ENCODE measurements at regions not wholly inside any gene's neighbourhood (a gene's known extent, or its start where the extent isn't known, plus 50 kb on each side); places are given as distances from the start of the nearest gene placed in this dataset.

DNA sequence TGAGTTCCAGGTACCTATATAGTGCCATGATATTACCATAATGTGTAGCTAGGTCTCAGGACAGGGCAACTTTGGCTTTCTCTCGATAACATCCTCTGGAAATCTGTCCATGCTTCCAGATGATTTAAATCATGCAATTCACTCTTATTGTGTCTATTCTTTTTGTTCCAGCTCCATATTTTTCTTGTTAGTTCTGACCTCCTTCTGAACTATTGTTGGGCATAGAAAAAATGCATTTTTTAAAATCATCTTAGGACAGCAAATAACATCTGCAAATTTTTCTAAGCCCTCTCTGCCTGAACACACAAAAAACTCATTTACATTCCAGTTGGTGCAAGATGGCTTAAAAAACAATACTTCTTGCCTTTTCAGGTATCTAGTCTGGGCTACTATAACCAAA lies 1561.0 kb upstream of the MIR17HG start:
- Histone ChIP-seq H3K27me3 (ENCODE audit: control insufficient read depth, insufficient read depth, low read length) (no peaks in the 10 kb centered on the region), H3K9me3 (ENCODE audit: control insufficient read depth, insufficient read depth, low read length) (no peaks in the 10 kb centered on the region), H3K4me1 (ENCODE audit: control insufficient read depth, insufficient read depth, low read length) (no peaks in the 10 kb centered on the region), H3K9ac (ENCODE audit: low read depth, low read length) (no peak overlapping the region), H3K36me3 (ENCODE audit: control insufficient read depth, insufficient read depth, low read length) (no peaks in the 10 kb centered on the region), H3K4me3 (ENCODE audit: low read depth, low read length) (no peak overlapping the region)

- no peaks in the 10 kb centered on the region for H3K27me3 ChIP-seq (ENCODE audit: control insufficient read depth, insufficient read depth, low read length)
- H3K4me3 ChIP-seq (ENCODE audit: low read depth, low read length): no peak overlapping the region
- H3K36me3 ChIP-seq (ENCODE audit: control insufficient read depth, insufficient read depth, low read length): no peaks in the 10 kb centered on the region
- H3K9me3 ChIP-seq (ENCODE audit: control insufficient read depth, insufficient read depth, low read length): no peaks in the 10 kb centered on the region
- H3K4me1 ChIP-seq (ENCODE audit: control insufficient read depth, insufficient read depth, low read length): no peaks in the 10 kb centered on the region
- H3K9ac ChIP-seq (ENCODE audit: low read depth, low read length): no peak overlapping the region
These were observed 1556.8 kb upstream of the MIR17HG start for GRCh38 chr13:89790696-89791095.

DNA sequence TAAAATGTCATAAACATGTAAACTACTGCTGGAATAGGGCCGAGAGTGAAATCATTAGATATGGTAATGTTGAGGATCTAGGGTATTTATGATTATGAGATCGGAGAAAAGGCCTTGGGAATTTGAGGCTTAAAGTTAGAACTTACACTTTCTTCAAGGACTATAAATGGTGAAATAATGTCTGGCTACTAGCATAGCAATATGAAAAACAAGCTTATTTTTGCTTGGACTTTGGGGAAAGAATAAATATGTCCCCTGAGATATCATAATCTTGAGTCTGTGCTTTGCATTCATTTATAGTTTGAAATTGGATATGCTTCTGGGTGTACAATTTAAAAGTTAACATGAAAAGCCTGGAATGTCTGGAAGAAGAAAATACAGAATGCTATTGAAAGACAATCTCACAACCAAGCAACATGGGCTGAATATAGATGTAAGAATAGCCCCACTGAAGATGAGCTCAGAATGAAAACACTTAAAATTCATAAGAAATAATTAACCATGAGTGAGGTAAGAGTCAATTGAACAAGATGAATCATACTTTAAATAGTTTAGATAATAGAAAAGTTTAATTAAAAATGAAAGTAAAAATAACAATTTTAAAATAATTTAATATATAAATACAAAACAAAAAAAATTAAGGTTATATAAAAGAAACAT lies 1555.4 kb upstream of the MIR17HG start:
- Histone ChIP-seq H3K4me3 (ENCODE audit: low read depth, low read length) (no peak overlapping the region), H3K27me3 (ENCODE audit: control insufficient read depth, insufficient read depth, low read length) (no peaks in the 10 kb centered on the region), H3K36me3 (ENCODE audit: control insufficient read depth, insufficient read depth, low read length) (no peaks in the 10 kb centered on the region), H3K4me1 (ENCODE audit: control insufficient read depth, insufficient read depth, low read length) (no peaks in the 10 kb centered on the region), H3K9ac (ENCODE audit: low read depth, low read length) (no peak overlapping the region), H3K9me3 (ENCODE audit: control insufficient read depth, insufficient read depth, low read length) (no peaks in the 10 kb centered on the region)

GRCh38 chr13:89796196-89796595 lies 1551.3 kb upstream of the MIR17HG start:
- H3K9ac ChIP-seq (ENCODE audit: low read depth, low read length): no peak overlapping the region
- no peaks in the 10 kb centered on the region for H3K27me3 ChIP-seq (ENCODE audit: control insufficient read depth, insufficient read depth, low read length)
- no peak overlapping the region for H3K4me3 ChIP-seq (ENCODE audit: low read depth, low read length)
- H3K9me3 ChIP-seq (ENCODE audit: control insufficient read depth, insufficient read depth, low read length): no peaks in the 10 kb centered on the region
- no peaks in the 10 kb centered on the region for H3K4me1 ChIP-seq (ENCODE audit: control insufficient read depth, insufficient read depth, low read length)
- H3K36me3 ChIP-seq (ENCODE audit: control insufficient read depth, insufficient read depth, low read length): no peaks in the 10 kb centered on the region

DNA sequence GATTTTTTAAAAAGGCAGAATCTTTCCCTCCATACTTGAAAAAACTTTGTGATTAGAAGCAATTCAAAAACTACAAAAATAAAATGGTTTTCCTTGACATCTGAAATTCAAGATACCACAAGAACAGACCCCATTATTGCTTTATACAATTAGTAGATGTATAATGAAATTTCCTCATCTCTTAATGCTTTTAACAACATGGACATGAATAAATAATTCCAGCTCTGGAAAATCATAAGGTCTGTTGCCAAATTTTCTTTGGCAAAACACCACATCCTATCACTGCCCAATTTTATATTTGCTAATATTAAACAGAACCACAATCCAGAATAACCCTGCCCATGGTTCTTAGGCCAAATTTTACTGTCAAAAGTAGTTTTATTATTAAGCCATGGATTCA lies 1543.6 kb upstream of the MIR17HG start:
- Histone ChIP-seq H3K4me1 (ENCODE audit: control insufficient read depth, insufficient read depth, low read length) (no peaks in the 10 kb centered on the region), H3K36me3 (ENCODE audit: control insufficient read depth, insufficient read depth, low read length) (no peaks in the 10 kb centered on the region), H3K9ac (ENCODE audit: low read depth, low read length) (no peak overlapping the region)

DNA sequence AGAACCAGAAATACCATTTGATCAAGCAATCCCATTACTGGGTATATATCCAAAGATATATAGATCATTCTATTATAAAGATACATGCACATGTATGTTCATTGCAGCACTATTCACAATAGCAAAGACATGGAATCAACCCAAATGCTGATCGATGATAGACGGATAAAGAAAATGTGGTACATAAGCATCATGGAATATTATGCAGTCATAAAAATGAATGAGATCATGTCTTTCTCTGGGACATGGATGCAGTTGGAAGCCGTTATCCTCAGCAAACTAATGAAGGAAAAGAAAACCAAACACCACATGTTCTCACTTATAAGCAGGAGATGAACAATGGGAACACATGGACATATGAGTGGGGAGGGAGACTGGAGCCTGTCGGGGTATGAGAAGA lies 1540.9 kb upstream of the MIR17HG start:
- Histone ChIP-seq H3K36me3 (ENCODE audit: control insufficient read depth, insufficient read depth, low read length) (no peaks in the 10 kb centered on the region), H3K27me3 (ENCODE audit: control insufficient read depth, insufficient read depth, low read length) (no peaks in the 10 kb centered on the region), H3K9me3 (ENCODE audit: control insufficient read depth, insufficient read depth, low read length) (no peaks in the 10 kb centered on the region), H3K4me3 (ENCODE audit: low read depth, low read length) (no peak overlapping the region), H3K4me1 (ENCODE audit: control insufficient read depth, insufficient read depth, low read length) (no peaks in the 10 kb centered on the region), H3K9ac (ENCODE audit: low read depth, low read length) (no peak overlapping the region)

More for the DNA sequence above, 1543.6 kb upstream of the MIR17HG start:
- H3K27me3 ChIP-seq (ENCODE audit: control insufficient read depth, insufficient read depth, low read length): no peaks in the 10 kb centered on the region
- no peak overlapping the region for H3K4me3 ChIP-seq (ENCODE audit: low read depth, low read length)
- H3K9me3 ChIP-seq (ENCODE audit: control insufficient read depth, insufficient read depth, low read length): no peaks in the 10 kb centered on the region

DNA sequence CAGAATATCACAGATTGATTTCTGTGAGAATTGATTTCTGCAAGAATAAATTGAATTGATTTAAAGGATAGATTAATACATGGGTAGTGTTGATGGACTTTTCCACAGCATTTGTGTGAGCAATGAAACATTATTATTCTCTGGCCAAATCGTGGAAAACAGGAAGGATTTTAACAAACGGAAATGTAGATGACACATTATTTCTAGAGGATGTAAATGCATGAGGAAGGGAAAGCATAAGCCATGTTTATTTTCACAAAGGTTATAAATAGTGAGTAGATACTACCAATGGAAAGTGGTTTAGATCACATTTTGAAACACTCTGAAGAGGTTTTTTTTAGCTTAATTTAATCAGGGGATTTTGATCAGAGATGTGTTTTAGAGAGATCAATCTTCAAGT lies 1534.6 kb upstream of the MIR17HG start:
- H3K4me1 ChIP-seq (ENCODE audit: control insufficient read depth, insufficient read depth, low read length): no peaks in the 10 kb centered on the region
- no peaks in the 10 kb centered on the region for H3K36me3 ChIP-seq (ENCODE audit: control insufficient read depth, insufficient read depth, low read length)
- H3K9me3 ChIP-seq (ENCODE audit: control insufficient read depth, insufficient read depth, low read length): no peaks in the 10 kb centered on the region
- no peaks in the 10 kb centered on the region for H3K27me3 ChIP-seq (ENCODE audit: control insufficient read depth, insufficient read depth, low read length)
- H3K4me3 ChIP-seq (ENCODE audit: low read depth, low read length): no peak overlapping the region
- H3K9ac ChIP-seq (ENCODE audit: low read depth, low read length): no peak overlapping the region

DNA sequence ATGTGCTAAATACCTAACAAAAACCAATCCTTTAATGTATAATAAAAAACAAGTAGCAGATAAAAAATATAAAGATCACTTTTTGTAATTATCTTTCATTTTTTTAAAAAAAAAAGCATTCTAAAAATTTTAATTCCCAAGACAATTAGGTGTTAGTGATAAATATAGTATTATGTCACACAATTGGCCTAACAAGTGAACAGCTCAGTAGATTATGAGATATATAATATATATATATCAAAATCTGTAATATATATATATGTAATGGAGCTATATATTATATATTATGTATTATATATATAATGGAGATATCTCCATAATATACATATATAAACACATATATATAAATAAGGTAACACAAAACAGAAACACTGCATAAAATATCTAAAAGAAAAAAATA lies 1531.1 kb upstream of the MIR17HG start:
- Histone ChIP-seq H3K9me3 (ENCODE audit: control insufficient read depth, insufficient read depth, low read length) (no peaks in the 10 kb centered on the region), H3K27me3 (ENCODE audit: control insufficient read depth, insufficient read depth, low read length) (no peaks in the 10 kb centered on the region), H3K9ac (ENCODE audit: low read depth, low read length) (no peak overlapping the region), H3K4me1 (ENCODE audit: control insufficient read depth, insufficient read depth, low read length) (no peaks in the 10 kb centered on the region), H3K4me3 (ENCODE audit: low read depth, low read length) (no peak overlapping the region), H3K36me3 (ENCODE audit: control insufficient read depth, insufficient read depth, low read length) (no peaks in the 10 kb centered on the region)

DNA sequence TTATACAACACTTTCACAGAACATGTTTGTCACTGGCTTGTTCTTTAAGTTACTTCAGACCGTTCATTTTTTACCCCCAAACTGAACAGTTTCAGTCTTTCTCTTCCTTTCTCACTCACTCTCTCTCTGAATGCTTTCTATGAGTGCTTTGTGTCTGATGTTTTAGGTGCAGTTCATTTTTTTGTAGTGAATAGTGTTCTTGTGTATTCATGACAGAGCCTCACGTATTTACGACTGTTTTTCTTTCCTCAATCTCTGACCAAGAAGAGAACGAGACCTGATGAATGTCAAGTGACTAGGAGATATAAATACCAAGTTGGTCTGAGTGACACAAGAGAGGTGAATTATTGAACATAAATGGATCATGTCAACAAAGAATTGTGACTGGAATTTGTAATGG lies 1525.0 kb upstream of the MIR17HG start:
- H3K9me3 ChIP-seq (ENCODE audit: control insufficient read depth, insufficient read depth, low read length): no peaks in the 10 kb centered on the region
- no peaks in the 10 kb centered on the region for H3K36me3 ChIP-seq (ENCODE audit: control insufficient read depth, insufficient read depth, low read length)
- no peaks in the 10 kb centered on the region for H3K4me1 ChIP-seq (ENCODE audit: control insufficient read depth, insufficient read depth, low read length)
- H3K27me3 ChIP-seq (ENCODE audit: control insufficient read depth, insufficient read depth, low read length): no peaks in the 10 kb centered on the region
- no peak overlapping the region for H3K4me3 ChIP-seq (ENCODE audit: low read depth, low read length)
- no peak overlapping the region for H3K9ac ChIP-seq (ENCODE audit: low read depth, low read length)

DNA sequence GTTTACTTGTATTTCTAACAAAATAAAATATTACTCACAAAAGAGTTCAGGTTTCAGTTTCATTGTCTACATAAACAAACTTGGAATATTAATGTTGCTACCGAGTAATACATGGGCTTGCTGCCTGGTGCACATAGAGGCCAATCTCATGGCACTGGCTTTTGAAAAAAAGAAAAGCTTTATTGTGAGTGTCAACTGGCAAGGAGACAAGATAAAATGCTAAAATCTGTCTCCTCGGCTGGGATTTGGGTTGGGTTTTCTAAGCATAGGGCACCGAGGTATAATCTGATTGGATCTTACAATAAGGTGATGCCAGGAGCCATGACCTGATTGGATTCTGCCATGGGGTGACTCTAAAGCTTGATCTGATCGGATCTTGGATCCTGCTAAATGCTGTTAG lies 1519.9 kb upstream of the MIR17HG start:
- Histone ChIP-seq H3K4me3 (ENCODE audit: low read depth, low read length) (no peak overlapping the region), H3K36me3 (ENCODE audit: control insufficient read depth, insufficient read depth, low read length) (no peaks in the 10 kb centered on the region), H3K4me1 (ENCODE audit: control insufficient read depth, insufficient read depth, low read length) (no peaks in the 10 kb centered on the region)

GRCh38 chr13:89828506-89828905 lies 1519.0 kb upstream of the MIR17HG start:
- Histone ChIP-seq H3K36me3 (ENCODE audit: control insufficient read depth, insufficient read depth, low read length) (no peaks in the 10 kb centered on the region), H3K4me3 (ENCODE audit: low read depth, low read length) (no peak overlapping the region), H3K9me3 (ENCODE audit: control insufficient read depth, insufficient read depth, low read length) (no peaks in the 10 kb centered on the region), H3K9ac (ENCODE audit: low read depth, low read length) (no peak overlapping the region), H3K4me1 (ENCODE audit: control insufficient read depth, insufficient read depth, low read length) (no peaks in the 10 kb centered on the region), H3K27me3 (ENCODE audit: control insufficient read depth, insufficient read depth, low read length) (no peaks in the 10 kb centered on the region)

More for the DNA sequence above, 1519.9 kb upstream of the MIR17HG start:
- no peaks in the 10 kb centered on the region for H3K9me3 ChIP-seq (ENCODE audit: control insufficient read depth, insufficient read depth, low read length)
- H3K27me3 ChIP-seq (ENCODE audit: control insufficient read depth, insufficient read depth, low read length): no peaks in the 10 kb centered on the region
- no peak overlapping the region for H3K9ac ChIP-seq (ENCODE audit: low read depth, low read length)

DNA sequence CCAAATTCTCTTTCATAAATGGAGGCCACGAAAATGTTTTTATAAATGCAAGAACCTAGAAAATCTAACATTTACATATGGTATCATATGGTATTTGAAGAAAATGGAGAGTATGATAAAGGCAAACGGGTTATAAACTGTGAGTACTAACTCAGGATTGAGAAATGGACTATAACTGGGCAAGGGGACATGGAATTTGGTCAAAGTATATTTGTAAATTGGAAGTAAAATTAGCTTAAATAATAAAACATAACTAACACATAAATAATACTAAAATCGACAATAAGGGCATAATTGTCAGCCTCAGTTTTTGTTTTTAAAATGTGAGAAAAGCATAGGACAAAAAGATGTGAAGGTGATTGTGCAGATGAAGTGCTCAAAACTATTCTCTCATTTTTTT lies 1516.3 kb upstream of the MIR17HG start:
- no peaks in the 10 kb centered on the region for H3K27me3 ChIP-seq (ENCODE audit: control insufficient read depth, insufficient read depth, low read length)
- H3K36me3 ChIP-seq (ENCODE audit: control insufficient read depth, insufficient read depth, low read length): no peaks in the 10 kb centered on the region
- H3K4me1 ChIP-seq (ENCODE audit: control insufficient read depth, insufficient read depth, low read length): no peaks in the 10 kb centered on the region
- no peak overlapping the region for H3K9ac ChIP-seq (ENCODE audit: low read depth, low read length)
- H3K4me3 ChIP-seq (ENCODE audit: low read depth, low read length): no peak overlapping the region
- H3K9me3 ChIP-seq (ENCODE audit: control insufficient read depth, insufficient read depth, low read length): no peaks in the 10 kb centered on the region
